ENCODE measurements at regions not wholly inside any gene's neighbourhood (a gene's known extent, or its start where the extent isn't known, plus 50 kb on each side); places are given as distances from the start of the nearest gene placed in this dataset.

DNA sequence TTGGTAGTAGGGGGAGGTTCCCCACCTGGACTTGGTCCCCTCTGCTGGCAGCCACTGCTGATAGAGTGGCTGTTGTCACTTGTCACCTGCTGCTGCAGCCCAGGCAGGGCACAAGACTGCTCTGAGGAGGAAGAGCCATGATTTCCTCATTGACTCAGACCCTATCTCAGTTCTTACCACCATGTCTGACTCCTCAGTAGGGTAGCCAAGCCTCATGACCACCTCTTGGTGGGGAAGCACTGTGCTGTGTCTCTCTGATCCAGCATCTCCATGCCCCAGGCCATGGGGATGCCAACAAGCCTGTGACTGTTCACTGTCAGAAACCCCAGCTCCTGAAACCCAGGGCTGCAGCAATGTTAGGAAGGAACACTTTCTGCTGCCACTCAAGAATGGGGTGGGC lies 173.0 kb downstream of the WSCD1 start:
- no peak for DNase-seq (ENCODE audit: low spot score in 2 of 2)
- TF ChIP-seq EP300 (IDR thresholded peaks at IDR 0.05) = no peak
- no peak for TF ChIP-seq POLR2A (IDR thresholded peaks at IDR 0.05)
- TF ChIP-seq, protein P1, sequence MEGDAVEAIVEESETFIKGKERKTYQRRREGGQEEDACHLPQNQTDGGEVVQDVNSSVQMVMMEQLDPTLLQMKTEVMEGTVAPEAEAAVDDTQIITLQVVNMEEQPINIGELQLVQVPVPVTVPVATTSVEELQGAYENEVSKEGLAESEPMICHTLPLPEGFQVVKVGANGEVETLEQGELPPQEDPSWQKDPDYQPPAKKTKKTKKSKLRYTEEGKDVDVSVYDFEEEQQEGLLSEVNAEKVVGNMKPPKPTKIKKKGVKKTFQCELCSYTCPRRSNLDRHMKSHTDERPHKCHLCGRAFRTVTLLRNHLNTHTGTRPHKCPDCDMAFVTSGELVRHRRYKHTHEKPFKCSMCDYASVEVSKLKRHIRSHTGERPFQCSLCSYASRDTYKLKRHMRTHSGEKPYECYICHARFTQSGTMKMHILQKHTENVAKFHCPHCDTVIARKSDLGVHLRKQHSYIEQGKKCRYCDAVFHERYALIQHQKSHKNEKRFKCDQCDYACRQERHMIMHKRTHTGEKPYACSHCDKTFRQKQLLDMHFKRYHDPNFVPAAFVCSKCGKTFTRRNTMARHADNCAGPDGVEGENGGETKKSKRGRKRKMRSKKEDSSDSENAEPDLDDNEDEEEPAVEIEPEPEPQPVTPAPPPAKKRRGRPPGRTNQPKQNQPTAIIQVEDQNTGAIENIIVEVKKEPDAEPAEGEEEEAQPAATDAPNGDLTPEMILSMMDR (IDR thresholded peaks at IDR 0.05) = no peak
- H3K27ac ChIP-seq = no peak overlapping the region
- H3K9me3 ChIP-seq = peaks cover 0 to 5% (median 0%) of the 10 kb centered on the region in 4 donors
- H3K36me3 ChIP-seq = no peaks in the 10 kb centered on the region
- H3K4me1 ChIP-seq = no peaks in the 10 kb centered on the region
- no peak overlapping the region for H3K4me3 ChIP-seq
- H3K27me3 ChIP-seq = no peaks in the 10 kb centered on the region

DNA sequence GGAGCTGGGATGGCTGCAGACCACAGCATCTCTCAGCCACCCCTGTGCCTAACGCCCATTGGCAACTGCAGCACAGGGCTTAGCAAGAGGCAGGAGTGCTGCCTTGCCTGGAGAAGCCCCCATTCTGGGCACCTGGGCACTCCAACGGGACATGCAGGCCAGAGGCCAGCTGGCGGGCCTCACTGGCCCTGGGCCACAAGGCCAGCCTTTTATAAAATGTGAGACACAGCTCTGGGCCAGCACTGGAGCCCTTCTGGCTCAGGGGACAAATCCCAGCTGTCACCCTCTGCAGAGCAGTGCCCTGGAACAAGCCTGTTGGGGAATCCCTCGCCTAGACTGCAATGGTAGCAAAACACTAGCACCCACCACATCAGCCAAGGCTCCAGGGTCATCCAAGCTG lies 171.8 kb downstream of the WSCD1 start:
- WGBS, 2 donors = 67 to 77% methylated on average over 2 to 4 of the region's 4 CpGs
- Histone ChIP-seq H3K27me3 (no peaks in the 10 kb centered on the region), H3K36me3 (no peaks in the 10 kb centered on the region), H3K27ac (no peak overlapping the region), H3K9me3 (peaks cover 0 to 5% (median 0%) of the 10 kb centered on the region in 4 donors), H3K4me3 (no peak overlapping the region), H3K4me1 (no peaks in the 10 kb centered on the region)
- TF ChIP-seq POLR2A (IDR thresholded peaks at IDR 0.05) = no peak
- TF ChIP-seq, protein P1 (IDR thresholded peaks at IDR 0.05) = no peak
- no peak for TF ChIP-seq EP300 (IDR thresholded peaks at IDR 0.05)
- no peak for DNase-seq (ENCODE audit: low spot score in 2 of 2)

DNA sequence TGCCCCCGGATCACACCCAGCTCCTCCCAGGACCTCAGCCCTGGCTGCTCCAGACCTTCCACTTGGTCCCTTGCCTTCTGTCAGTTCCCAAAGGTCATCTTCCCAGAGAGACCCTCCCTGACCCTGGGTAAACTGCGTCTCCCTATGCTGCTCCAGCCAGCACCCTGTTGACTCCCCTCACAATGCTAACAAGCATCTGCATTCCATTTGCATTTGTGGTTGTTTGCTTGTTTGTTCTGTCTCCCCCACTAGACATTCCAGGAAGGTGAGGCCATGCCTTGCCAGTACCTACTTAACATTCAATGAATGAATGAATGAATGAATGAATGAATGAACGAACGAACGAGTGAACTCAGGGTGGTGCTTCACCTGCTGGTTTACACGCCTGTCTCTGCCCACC lies 171.2 kb downstream of the WSCD1 start:
- Histone ChIP-seq H3K27me3 (no peaks in the 10 kb centered on the region), H3K4me1 (no peaks in the 10 kb centered on the region), H3K9me3 (peaks cover 0 to 5% (median 0%) of the 10 kb centered on the region in 4 donors), H3K27ac (no peak overlapping the region), H3K4me3 (no peak overlapping the region), H3K36me3 (no peaks in the 10 kb centered on the region)
- DNase-seq (ENCODE audit: low spot score in 2 of 2) = no peak
- 57 to 63% methylated on average over 6 of the region's 6 CpGs for WGBS, 2 donors
- TF ChIP-seq, protein P1 (IDR thresholded peaks at IDR 0.05) = no peak
- TF ChIP-seq POLR2A (IDR thresholded peaks at IDR 0.05) = no peak
- TF ChIP-seq EP300 (IDR thresholded peaks at IDR 0.05) = no peak

DNA sequence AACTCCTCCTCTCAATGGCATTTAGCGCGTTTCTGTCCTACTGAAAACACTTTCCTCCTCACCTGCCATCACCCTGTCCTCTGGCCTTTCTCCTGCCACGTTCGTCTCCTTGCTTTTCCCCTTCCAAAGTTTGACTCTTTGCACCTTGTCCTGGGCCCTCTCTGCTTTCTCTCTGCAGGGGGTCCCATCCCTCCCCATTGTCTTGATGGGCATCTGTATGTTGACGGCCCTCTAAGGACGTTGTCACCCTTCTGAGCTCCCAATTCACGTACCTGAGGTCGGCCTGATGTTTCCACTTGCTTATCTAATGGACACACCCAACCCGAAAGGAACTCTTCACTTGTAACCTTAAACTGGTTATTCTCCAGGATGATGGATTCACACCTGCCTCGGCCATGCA lies 170.4 kb downstream of the WSCD1 start:
- TF ChIP-seq, protein P1 (IDR thresholded peaks at IDR 0.05) = no peak
- no peak for TF ChIP-seq POLR2A (IDR thresholded peaks at IDR 0.05)
- DNase-seq (ENCODE audit: low spot score in 2 of 2) = no peak
- 83 to 86% methylated on average over 10 of the region's 10 CpGs for WGBS, 2 donors
- H3K4me1 ChIP-seq = no peaks in the 10 kb centered on the region
- no peak overlapping the region for H3K27ac ChIP-seq
- no peaks in the 10 kb centered on the region for H3K36me3 ChIP-seq
- H3K4me3 ChIP-seq = no peak overlapping the region
- H3K9me3 ChIP-seq = peaks cover 0 to 5% (median 0%) of the 10 kb centered on the region in 4 donors
- H3K27me3 ChIP-seq = no peaks in the 10 kb centered on the region

DNA sequence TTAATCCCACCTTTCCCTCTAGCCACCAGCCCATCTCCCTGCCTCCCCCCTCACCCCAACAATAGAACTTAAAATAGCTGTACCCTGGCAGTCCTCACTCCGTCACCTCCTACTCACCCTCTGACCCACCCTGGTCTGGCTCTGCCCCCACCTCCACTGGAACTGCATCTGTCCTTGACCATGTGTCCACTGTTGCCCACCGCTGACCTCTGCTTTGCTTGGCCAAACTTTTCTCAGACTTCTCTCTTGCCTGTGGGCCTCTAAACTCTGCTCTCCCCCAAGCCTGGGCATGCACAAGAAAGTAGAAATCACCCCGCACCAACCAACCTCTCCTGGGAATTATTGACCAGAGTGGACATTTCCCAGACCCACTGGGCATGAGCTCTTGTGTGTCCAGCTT lies 169.8 kb downstream of the WSCD1 start:
- no peak for TF ChIP-seq POLR2A (IDR thresholded peaks at IDR 0.05)
- TF ChIP-seq EP300 (IDR thresholded peaks at IDR 0.05) = no peak
- TF ChIP-seq, protein P1 (IDR thresholded peaks at IDR 0.05) = no peak
- H3K4me3 ChIP-seq = no peak overlapping the region
- no peaks in the 10 kb centered on the region for H3K27me3 ChIP-seq
- no peaks in the 10 kb centered on the region for H3K36me3 ChIP-seq
- WGBS, 2 donors = 74 to 77% methylated on average over 3 of the region's 3 CpGs
- H3K9me3 ChIP-seq = peaks cover 0 to 5% (median 0%) of the 10 kb centered on the region in 4 donors
- H3K4me1 ChIP-seq = no peaks in the 10 kb centered on the region
- DNase-seq (ENCODE audit: low spot score in 2 of 2) = no peak
- H3K27ac ChIP-seq = no peak overlapping the region
